EH (cell line): ENCODE measurements at regions not wholly inside any gene's neighbourhood (a gene's known extent, or its start where the extent isn't known, plus 50 kb on each side); places are given as distances from the start of the nearest gene placed in this dataset.
"Not testable (repeated sequence)": the region's sequence is repeated elsewhere in the genome, so short reads cannot be mapped to it uniquely, and the experiment has no call there.

ENCODE experiments used
- DNase-seq: peaks from one replicate; pipeline ENCODE4 v3.0.0-alpha.2; 2015; ENCODE audit warnings: low read depth

GRCh38 chr2:236375973-236376476 is 111.8 kb upstream of the ASB18 start:
- DNase-seq = no peak

- DNase-seq = no peak
These were observed 112.5 kb upstream of the ASB18 start for GRCh38 chr2:236376566-236377244.

DNA sequence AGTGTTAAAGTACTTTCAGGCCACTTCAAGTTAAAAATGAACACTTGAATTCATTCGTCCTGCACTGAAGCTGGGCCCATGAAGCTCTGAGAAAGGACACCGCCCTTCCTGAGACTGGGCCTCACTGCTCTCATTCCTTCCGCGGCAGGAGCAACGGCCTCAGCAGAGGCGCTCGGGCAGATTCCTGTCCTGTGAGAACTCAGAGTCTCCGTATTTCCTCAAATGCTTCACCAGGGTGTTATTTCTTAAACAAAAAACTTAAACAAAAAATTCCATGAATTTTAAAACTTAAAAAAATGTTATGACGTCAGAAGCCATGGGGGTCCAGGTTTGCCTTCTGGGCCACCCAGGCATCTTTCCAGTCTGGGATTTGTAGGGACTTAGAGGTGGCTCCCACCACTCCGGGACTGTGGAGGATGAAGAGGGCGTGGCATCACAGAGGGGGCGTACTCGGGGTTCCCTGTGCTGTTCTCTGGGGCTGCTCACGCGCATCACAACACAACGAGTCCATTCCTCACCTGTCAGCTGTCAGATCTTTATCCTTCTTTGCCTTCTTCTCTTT is 115.9 kb upstream of the ASB18 start:
- DNase-seq = no peak

DNA sequence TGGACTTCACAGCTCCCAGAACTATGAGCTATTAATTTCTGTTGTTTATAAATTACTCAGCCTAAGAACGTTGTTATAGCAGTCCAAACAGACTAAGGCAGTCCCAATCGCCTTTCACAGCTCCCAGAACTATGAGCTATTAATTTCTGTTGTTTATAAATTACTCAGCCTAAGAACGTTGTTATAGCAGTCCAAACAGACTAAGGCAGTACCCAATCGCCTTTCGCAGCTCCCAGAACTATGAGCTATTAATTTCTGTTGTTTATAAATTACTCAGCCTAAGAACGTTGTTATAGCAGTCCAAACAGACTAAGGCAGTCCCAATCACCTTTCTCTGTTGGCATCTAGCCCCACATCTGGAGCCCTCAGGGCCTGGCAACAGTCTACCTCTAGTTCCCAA is 117.0 kb upstream of the ASB18 start:
- DNase-seq = not testable (repeated sequence)

DNA sequence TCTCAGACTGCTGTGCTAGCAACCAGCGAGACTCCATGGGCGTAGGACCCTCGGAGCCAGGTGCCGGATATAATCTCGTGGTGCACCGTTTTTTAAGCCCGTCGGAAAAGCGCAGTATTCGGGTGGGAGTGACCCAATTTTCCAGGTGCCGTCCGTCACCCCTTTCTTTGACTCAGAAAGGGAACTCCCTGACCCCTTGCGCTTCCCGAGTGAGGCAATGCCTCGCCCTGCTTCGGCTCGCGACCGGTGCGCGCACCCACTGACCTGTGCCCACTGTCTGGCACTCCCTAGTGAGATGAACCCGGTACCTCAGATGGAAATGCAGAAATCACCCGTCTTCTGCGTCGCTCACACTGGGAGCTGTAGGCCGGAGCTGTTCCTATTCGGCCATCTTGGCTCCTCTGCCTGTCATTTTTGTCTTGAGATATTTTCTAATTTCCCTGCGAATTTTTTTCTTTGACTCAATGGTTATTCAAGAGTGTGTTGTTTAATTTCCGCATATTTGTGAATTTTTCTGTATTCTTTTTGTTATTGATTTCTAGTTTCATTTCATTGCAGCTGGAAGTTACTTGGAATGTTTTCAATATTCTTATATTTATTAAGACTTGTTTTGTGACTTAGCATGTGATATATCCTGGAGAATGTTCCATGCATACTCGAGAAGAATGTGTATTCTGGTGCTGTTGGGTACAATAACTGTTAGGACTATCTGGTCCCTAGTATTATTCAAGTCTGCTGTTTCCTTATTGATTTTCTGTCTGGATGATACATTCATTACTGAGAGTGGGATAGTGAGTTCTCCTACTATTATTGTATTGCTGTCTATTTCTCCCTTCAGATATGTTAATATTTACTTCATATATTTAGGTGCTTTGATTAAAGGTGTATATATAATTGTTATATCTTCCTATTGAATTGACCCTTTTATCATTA is 125.3 kb upstream of the ASB18 start:
- not testable (repeated sequence) for DNase-seq

DNA sequence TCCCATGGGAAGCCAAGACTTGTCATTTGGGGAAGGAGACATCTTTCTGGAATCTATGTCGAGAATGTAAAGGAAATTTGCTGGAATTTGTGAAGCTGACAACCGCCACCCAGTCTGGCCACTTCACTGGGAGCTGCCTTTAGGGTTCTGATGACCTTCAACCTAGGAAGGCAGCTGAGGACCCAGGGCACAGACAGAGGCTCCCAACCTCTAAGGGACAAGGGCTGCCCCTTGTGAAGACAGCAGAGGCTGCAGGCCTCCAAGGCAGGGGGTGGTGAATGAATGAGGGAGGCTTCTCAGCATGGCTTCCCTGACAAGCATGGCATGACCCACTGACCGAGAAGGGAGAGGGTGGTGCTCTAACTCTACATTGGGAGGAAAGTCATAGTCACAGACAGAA is 128.9 kb upstream of the ASB18 start:
- DNase-seq = no peak

GRCh38 chr2:236393581-236393980 is 129.4 kb upstream of the ASB18 start:
- no peak for DNase-seq

DNA sequence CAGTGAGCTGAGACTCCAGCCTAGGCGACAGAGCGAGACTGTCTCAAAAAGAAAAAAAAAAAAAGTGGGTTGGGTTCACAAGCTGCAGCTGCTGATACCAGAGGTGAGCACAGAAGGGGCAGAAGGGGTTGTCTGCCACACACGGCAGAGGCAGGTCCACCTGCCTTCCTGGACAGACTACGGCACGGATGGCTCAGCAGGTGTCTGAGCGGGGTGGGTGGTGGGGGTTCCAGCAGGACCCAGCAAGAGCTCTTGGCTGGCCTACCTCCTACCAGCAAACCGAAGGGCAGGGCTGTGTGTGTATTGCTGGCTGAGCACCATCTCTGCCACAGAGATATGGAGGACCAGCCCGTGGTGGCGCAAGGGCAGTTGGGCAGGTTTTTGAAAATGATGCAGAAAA is 130.4 kb upstream of the ASB18 start:
- no peak for DNase-seq

DNA sequence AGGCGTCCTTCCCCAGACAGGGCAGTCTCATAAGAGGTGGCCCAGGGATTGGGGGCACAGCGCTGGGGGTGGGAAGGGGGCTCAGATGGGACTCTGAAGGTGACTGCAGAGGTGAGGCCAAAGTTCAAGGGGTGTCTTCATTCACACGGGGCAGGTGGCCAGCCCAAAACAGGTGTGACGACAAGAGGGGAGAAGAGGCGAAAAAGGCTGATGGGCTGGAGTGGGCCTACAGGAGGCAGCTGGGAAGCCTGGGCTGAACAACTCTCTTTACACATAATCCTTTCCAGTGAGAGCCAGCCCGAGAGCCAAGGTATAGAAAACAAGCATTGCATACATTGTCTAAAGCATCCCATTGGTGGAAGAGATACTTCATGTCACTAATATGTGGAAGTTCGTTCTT is 130.9 kb upstream of the ASB18 start:
- no peak for DNase-seq

DNA sequence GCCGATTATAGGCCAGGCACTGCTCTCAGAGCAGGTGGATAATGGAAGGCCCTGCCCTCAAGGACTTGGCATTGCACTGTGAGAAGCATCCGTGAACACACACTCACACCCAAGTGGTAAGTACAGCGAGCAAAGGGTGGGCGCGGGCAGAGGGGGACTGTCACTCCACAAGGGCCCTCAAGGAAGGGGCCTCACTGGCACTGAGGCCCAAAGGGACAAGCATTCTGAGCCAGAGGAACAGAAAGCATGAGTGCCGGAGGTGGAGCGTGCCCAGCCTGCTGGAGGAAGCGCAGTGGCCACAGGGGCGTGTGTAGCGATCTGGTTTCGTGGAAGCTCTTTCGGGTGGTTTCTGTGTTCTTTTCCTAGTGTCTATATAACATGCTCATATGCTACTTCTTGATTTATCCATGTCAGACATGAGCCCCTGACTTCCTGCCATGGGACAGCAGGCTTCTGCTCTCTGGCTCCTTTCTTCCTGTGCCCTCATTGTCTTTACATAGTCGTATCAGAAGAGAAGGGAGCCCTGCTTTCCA is 132.7 kb upstream of the ASB18 start:
- DNase-seq = no peak

GRCh38 chr2:236397681-236398080 is 133.5 kb upstream of the ASB18 start:
- DNase-seq = no peak

DNA sequence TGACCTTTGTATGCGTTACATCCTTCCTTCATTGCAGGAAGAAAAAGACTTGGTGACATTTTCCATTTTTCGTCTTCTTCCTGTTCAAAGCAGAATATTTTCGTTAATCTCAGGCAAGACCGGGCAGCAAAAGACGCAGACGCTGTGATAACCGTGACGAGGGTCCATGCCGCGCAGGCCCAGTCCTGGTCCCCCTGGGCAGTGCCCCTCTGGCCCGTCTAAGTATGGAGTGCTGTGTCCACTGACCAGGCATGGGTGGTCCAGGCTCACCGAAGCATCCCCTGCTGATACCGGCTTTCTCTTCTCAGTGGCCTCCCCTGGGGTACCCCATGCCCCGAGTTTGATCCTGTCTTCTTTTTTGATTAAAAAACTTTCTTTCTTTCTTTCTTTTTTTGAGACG is 135.2 kb upstream of the ASB18 start:
- no peak for DNase-seq

DNA sequence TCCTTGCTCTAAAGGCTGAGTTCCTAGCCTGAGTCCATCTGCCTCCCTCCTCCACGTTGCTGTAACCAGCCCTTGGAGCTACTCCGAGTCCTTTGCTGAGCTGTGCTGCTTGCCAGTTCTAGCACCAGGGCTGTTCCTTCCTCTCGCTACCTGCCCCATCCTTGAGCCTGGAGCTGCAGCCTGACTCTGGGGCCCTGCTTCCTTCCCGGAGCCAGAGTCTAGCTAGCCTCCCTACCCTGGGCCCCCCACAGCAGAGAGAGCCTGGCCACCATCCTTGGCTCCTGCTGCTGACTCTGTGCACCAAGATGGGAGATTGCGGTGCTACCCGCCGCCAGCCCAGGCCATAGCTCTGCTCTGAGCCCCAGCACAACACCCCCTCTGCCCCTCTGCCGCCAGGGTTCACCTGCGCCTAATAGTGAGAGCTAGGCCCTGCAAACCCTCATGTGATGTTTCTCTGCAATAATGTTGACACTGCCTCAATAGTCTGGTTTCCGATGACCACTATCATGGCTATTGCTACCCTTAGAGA is 135.9 kb upstream of the ASB18 start:
- DNase-seq = no peak

- no peak for DNase-seq
These were observed 136.6 kb upstream of the ASB18 start for GRCh38 chr2:236400594-236401360.

- DNase-seq = no peak
These were observed 138.0 kb upstream of the ASB18 start for GRCh38 chr2:236402033-236402790.

DNA sequence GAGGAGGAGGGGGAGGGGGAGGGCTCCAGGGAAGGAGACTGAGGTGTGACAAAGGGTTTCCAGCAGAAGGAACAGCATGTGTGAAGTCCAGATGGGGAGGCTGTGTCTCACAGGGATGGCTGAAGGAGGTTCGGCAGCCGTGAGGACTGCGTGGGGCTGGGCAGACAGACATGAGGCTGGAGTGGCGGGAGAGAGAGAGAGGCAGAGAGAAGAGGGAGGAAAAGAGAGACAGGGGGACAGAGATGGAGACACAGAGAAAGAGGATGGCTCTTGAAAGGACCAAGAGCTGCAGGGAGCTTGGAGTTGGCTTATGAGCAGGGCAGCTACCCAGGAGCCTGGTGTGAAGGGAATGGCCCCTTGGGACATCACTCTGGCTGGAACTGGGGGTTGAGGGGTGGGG is 138.9 kb upstream of the ASB18 start:
- DNase-seq = no peak

DNA sequence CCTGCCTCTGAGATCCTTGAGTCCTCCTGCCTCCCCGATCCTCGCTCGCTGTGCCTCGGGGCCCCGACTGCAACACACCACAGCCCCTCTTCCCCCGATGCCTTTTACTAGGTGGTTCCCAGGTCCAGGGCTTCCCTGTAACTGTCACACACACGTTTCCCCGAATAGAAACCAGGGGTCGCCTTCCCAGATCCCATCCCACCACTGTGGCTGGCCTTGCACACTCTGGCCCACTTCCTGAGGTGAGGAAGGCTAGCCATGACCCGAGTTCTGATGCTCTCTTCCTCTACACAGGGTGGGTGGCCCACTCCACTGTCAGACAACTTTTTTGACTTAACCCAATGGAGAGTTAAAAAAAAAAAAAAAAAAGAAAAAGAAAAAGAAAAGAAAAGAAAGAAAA is 139.6 kb upstream of the ASB18 start:
- DNase-seq = no peak

DNA sequence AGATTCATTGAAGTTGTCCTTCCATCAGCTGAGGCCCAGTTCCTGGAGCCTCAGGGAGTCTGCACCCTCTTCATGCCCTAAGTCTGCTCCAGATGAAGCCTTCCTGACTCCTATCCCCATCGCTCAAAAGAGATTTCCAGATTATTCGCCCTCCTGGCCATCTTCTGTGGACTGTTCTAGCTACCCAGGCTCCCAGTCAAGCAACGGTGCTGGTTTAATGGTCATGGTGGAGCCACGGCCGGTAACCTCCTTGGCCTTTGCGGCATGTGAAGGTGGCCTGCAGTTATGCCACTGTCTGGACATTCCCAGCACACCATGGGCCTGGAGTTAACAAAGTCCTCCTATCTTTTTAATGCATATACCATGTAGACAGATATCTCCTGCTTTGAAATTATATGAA is 140.1 kb upstream of the ASB18 start:
- DNase-seq = no peak

- DNase-seq = no peak
These were observed 141.2 kb upstream of the ASB18 start for GRCh38 chr2:236405357-236405756.

DNA sequence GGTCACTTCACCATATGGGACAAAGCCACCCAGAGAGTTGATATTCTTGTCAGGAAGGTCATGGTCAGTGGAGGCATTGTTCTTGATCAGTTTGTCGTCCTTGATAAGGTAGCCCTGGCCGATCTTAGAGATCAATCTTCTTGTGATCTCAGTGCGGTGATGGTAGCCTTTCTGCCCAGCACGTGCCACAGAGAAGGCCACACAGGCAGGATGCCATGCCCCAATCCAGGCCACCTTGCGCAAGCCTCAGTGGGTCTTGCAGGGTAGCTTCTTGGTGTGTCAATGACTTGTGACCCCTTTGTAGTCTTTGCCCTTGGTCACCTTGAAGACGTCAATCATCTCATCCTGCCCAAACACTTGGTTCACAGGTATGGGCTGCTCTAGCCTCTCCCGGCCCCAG is 143.9 kb upstream of the ASB18 start:
- DNase-seq = no peak

GRCh38 chr2:236408786-236409185 is 144.6 kb upstream of the ASB18 start:
- DNase-seq = no peak
